ENCODE measurements at regions not wholly inside any gene's neighbourhood (a gene's known extent, or its start where the extent isn't known, plus 50 kb on each side); places are given as distances from the start of the nearest gene placed in this dataset.

GRCh38 chr12:87405918-87406317 is 623.3 kb downstream of the C12orf50 start:
- TF ChIP-seq, protein P1, sequence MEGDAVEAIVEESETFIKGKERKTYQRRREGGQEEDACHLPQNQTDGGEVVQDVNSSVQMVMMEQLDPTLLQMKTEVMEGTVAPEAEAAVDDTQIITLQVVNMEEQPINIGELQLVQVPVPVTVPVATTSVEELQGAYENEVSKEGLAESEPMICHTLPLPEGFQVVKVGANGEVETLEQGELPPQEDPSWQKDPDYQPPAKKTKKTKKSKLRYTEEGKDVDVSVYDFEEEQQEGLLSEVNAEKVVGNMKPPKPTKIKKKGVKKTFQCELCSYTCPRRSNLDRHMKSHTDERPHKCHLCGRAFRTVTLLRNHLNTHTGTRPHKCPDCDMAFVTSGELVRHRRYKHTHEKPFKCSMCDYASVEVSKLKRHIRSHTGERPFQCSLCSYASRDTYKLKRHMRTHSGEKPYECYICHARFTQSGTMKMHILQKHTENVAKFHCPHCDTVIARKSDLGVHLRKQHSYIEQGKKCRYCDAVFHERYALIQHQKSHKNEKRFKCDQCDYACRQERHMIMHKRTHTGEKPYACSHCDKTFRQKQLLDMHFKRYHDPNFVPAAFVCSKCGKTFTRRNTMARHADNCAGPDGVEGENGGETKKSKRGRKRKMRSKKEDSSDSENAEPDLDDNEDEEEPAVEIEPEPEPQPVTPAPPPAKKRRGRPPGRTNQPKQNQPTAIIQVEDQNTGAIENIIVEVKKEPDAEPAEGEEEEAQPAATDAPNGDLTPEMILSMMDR (IDR thresholded peaks at IDR 0.05; ENCODE audit: low read depth, low read length, poor library complexity, severe bottlenecking) = no peak
- no peak for TF ChIP-seq EZH2phosphoT487 (IDR thresholded peaks at IDR 0.05; ENCODE audit: borderline replicate concordance, low read length)

All from DOHH2 (cell line).